Testis (tissue), 2 donors: ENCODE measurements at regions not wholly inside any gene's neighbourhood (a gene's known extent, or its start where the extent isn't known, plus 50 kb on each side); places are given as distances from the start of the nearest gene placed in this dataset.
"Not testable (repeated sequence)": the region's sequence is repeated elsewhere in the genome, so short reads cannot be mapped to it uniquely, and the experiment has no call there.

Experiments used
- CTCF ChIP-seq, 3 experiments: fragments of 450-650 bp in 2 of 3; fragments of 200-600 bp in 1 of 3; sonication (generic) in 1 of 3; IDR thresholded peaks; one replicate each; pipeline ENCODE4 v1.5.1; 2016 to 2019; ENCODE audit warnings: antibody characterized with exemption in 3 of 3, mild to moderate bottlenecking in 2 of 3, moderate library complexity in 1 of 3
- POLR2A ChIP-seq: fragments of 450-650 bp; IDR thresholded peaks from one replicate; pipeline ENCODE4 v1.6.1; 2017; ENCODE audit warnings: antibody characterized with exemption, mild to moderate bottlenecking, moderate library complexity

- TF ChIP-seq CTCF (IDR thresholded peaks at IDR 0.05); POLR2A: not testable (repeated sequence)
Measured at GRCh38 chr14:78056890-78057289, 113.3 kb upstream of the NRXN3 start.
